ENCODE measurements at regions not wholly inside any gene's neighbourhood (a gene's known extent, or its start where the extent isn't known, plus 50 kb on each side); places are given as distances from the start of the nearest gene placed in this dataset.

- DNase-seq, result no peak
- no peaks in the 10 kb centered on the region for H3F3A ChIP-seq (ENCODE audit: insufficient read depth, low read length)
- H2AFZ ChIP-seq (ENCODE audit: low read length), result no peak overlapping the region
- no peak overlapping the region for H3K4me2 ChIP-seq (ENCODE audit: low read depth, low read length)
- H3K27ac ChIP-seq (ENCODE audit: low read length), result no peak overlapping the region
- H3K36me3 ChIP-seq (replicated peaks; ENCODE audit: insufficient read depth, low read length), result no peaks in the 10 kb centered on the region
- TF ChIP-seq EZH2 (optimal IDR thresholded peaks at IDR 0.05; ENCODE audit: low read depth, low read length) (no peak), CTCF (IDR thresholded peaks at IDR 0.05; ENCODE audit: low read length) (no peak), EZH2phosphoT487 (IDR thresholded peaks at IDR 0.05; ENCODE audit: low read length) (no peak)
- no peak overlapping the region for H3K4me3 ChIP-seq (ENCODE audit: low read length)
- H3K9me3 ChIP-seq (replicated peaks; ENCODE audit: insufficient read depth, low read length), result no peaks in the 10 kb centered on the region
- H3K79me2 ChIP-seq (ENCODE audit: low read length), result no peaks in the 10 kb centered on the region
- no peaks in the 10 kb centered on the region for H3K4me1 ChIP-seq (ENCODE audit: low read length)
- no peaks in the 10 kb centered on the region for H4K20me1 ChIP-seq (ENCODE audit: insufficient read depth, low read length)
- no peaks in the 10 kb centered on the region for H3K27me3 ChIP-seq (replicated peaks; ENCODE audit: insufficient read depth, low read length)
- no peak overlapping the region for H3K9ac ChIP-seq (ENCODE audit: low read length)
- no peaks in the 10 kb centered on the region for H3K9me2 ChIP-seq (replicated peaks; ENCODE audit: insufficient read depth, low read length)
These were observed 218.3 kb downstream of the ALDH8A1 start for GRCh38 chr6:134731615-134732014.

- no peaks in the 10 kb centered on the region for H3K79me2 ChIP-seq (ENCODE audit: low read length)
- DNase-seq, result no peak
- H3K27me3 ChIP-seq (replicated peaks; ENCODE audit: insufficient read depth, low read length), result no peaks in the 10 kb centered on the region
- H3K4me2 ChIP-seq (ENCODE audit: low read depth, low read length), result no peak overlapping the region
- H3K4me1 ChIP-seq (ENCODE audit: low read length), result no peaks in the 10 kb centered on the region
- no peak overlapping the region for H3K9ac ChIP-seq (ENCODE audit: low read length)
- no peaks in the 10 kb centered on the region for H3K9me2 ChIP-seq (replicated peaks; ENCODE audit: insufficient read depth, low read length)
- no peaks in the 10 kb centered on the region for H4K20me1 ChIP-seq (ENCODE audit: insufficient read depth, low read length)
- no peaks in the 10 kb centered on the region for H3F3A ChIP-seq (ENCODE audit: insufficient read depth, low read length)
- TF ChIP-seq EZH2phosphoT487 (IDR thresholded peaks at IDR 0.05; ENCODE audit: low read length) (no peak), EZH2 (optimal IDR thresholded peaks at IDR 0.05; ENCODE audit: low read depth, low read length) (no peak), CTCF (IDR thresholded peaks at IDR 0.05; ENCODE audit: low read length) (no peak)
- no peak overlapping the region for H3K27ac ChIP-seq (ENCODE audit: low read length)
- no peaks in the 10 kb centered on the region for H3K36me3 ChIP-seq (replicated peaks; ENCODE audit: insufficient read depth, low read length)
- no peaks in the 10 kb centered on the region for H3K9me3 ChIP-seq (replicated peaks; ENCODE audit: insufficient read depth, low read length)
- no peak overlapping the region for H3K4me3 ChIP-seq (ENCODE audit: low read length)
- no peak overlapping the region for H2AFZ ChIP-seq (ENCODE audit: low read length)
These were observed 219.9 kb downstream of the ALDH8A1 start for GRCh38 chr6:134730013-134730412.

- Histone ChIP-seq H3K9me3 (replicated peaks; ENCODE audit: insufficient read depth, low read length) (no peaks in the 10 kb centered on the region), H3K36me3 (replicated peaks; ENCODE audit: insufficient read depth, low read length) (no peaks in the 10 kb centered on the region), H3F3A (ENCODE audit: insufficient read depth, low read length) (no peaks in the 10 kb centered on the region), H3K4me3 (ENCODE audit: low read length) (no peak overlapping the region), H3K27ac (ENCODE audit: low read length) (no peak overlapping the region), H3K4me2 (ENCODE audit: low read depth, low read length) (no peak overlapping the region), H4K20me1 (ENCODE audit: insufficient read depth, low read length) (no peaks in the 10 kb centered on the region), H3K79me2 (ENCODE audit: low read length) (no peaks in the 10 kb centered on the region), H3K4me1 (ENCODE audit: low read length) (no peaks in the 10 kb centered on the region), H3K9me2 (replicated peaks; ENCODE audit: insufficient read depth, low read length) (no peaks in the 10 kb centered on the region), H3K9ac (ENCODE audit: low read length) (no peak overlapping the region), H2AFZ (ENCODE audit: low read length) (no peak overlapping the region), H3K27me3 (replicated peaks; ENCODE audit: insufficient read depth, low read length) (no peaks in the 10 kb centered on the region)
- TF ChIP-seq EZH2 (optimal IDR thresholded peaks at IDR 0.05; ENCODE audit: low read depth, low read length) (no peak), CTCF (IDR thresholded peaks at IDR 0.05; ENCODE audit: low read length) (no peak), EZH2phosphoT487 (IDR thresholded peaks at IDR 0.05; ENCODE audit: low read length) (no peak)
- no peak for DNase-seq
These were observed 220.3 kb downstream of the ALDH8A1 start for GRCh38 chr6:134729561-134729960.
